HCT116 (cell line): ENCODE measurements at regions not wholly inside any gene's neighbourhood (a gene's known extent, or its start where the extent isn't known, plus 50 kb on each side); places are given as distances from the start of the nearest gene placed in this dataset.

Experiments used
- ATAC-seq: fragments of 200-7000 bp; cut with Tn5 transposase; 2 replicates; pipeline ENCODE4 v1.9.1; 2020; ENCODE audit warnings: mild to moderate bottlenecking, moderate library complexity
- BruUV-seq: library from RNA; stranded (reverse); fragments of 400-500 nt; replicated peaks from 2 replicates; lab custom pipeline; 2021; lab: Mats Ljungman, UMichigan
- CTCF ChIA-PET: fragments of 300-600 bp; sonication (Branson Sonifier 250); formaldehyde crosslinking; loops from one replicate; lab custom pipeline; 2021; ENCODE audit warnings: antibody characterized with exemption; lab: Charles Lee
- POLR2A ChIA-PET: fragments of 300-600, 350-600 bp; sonication (Branson Sonifier 250); formaldehyde crosslinking; loops from one replicate; lab custom pipeline; 2021; ENCODE audit warnings: antibody characterized with exemption; lab: Charles Lee
- RAD21 ChIA-PET, 2 experiments: fragments of 300-600 bp; sonication (Branson Sonifier 250); formaldehyde crosslinking; loops; one replicate each; lab custom pipeline; 2023; ENCODE audit warnings: low total read pairs in 2 of 2; ENCODE audit not compliant: uncharacterized antibody in 2 of 2, unreplicated experiment in 2 of 2, low non-redundant PET in 1 of 2; lab: Charles Lee
- DNase-seq: peaks from one replicate; pipeline ENCODE4 v3.0.0-alpha.2; 2010; ENCODE audit warnings: low read depth, low spot score
- H2AFZ ChIP-seq: fragments of 200-600 bp; shearing (Covaris generic), sonication (generic); 2 replicates; pipeline ENCODE4 v1.6.1; 2017; ENCODE audit warnings: low read depth, mixed run types, mixed read lengths, antibody characterized with exemption, low read length; ENCODE audit not compliant: poor library complexity, severe bottlenecking
- H3K27ac ChIP-seq: 2 replicates; pipeline ENCODE4 v1.5.1; 2012; ENCODE audit warnings: low read depth, low read length
- H3K27me3 ChIP-seq: fragments of 200-600 bp; sonication (generic); 2 replicates; pipeline ENCODE4 v1.6.1; 2016; ENCODE audit warnings: mixed run types, low read length, mixed read lengths; ENCODE audit not compliant: insufficient read depth
- H3K36me3 ChIP-seq, 2 experiments: fragments of 200-500 bp in 1 of 2; fragments of 200-600 bp in 1 of 2; sonication (Bioruptor generic) in 1 of 2; sonication (generic) in 1 of 2; 2 replicates each; pipeline versions ENCODE4 v1.5.1 to v1.6.1; 2014 to 2016; ENCODE audit warnings: low read length in 2 of 2, inconsistent platforms in 1 of 2, mixed read lengths in 1 of 2, mixed run types in 1 of 2; ENCODE audit not compliant: insufficient read depth in 2 of 2, control insufficient read depth in 1 of 2
- H3K4me1 ChIP-seq, 2 experiments: fragments of 200-600 bp in 1 of 2; sonication (generic) in 1 of 2; 2 replicates each; pipeline versions ENCODE4 v1.5.1 to v1.6.1; 2012 to 2017; ENCODE audit warnings: low read length in 2 of 2, inconsistent platforms in 1 of 2, mild to moderate bottlenecking in 1 of 2, mixed read lengths in 1 of 2, mixed run types in 1 of 2, moderate library complexity in 1 of 2; ENCODE audit not compliant: insufficient read depth in 2 of 2, control insufficient read depth in 1 of 2
- H3K4me2 ChIP-seq: fragments of 200-600 bp; sonication (generic); 2 replicates; pipeline ENCODE4 v1.6.1; 2017; ENCODE audit warnings: mixed run types, low read length, mixed read lengths
- H3K4me3 ChIP-seq, 2 experiments: fragments of 200-600 bp in 1 of 2; sonication (generic) in 1 of 2; replicated peaks in 1 of 2; 2 replicates each; pipeline ENCODE4 v1.5.1; 2011 to 2016; ENCODE audit warnings: low read length in 2 of 2, control low read depth in 1 of 2, low read depth in 1 of 2, mild to moderate bottlenecking in 1 of 2, mixed read lengths in 1 of 2, mixed run types in 1 of 2
- H3K79me2 ChIP-seq: fragments of 200-600 bp; sonication (generic); 2 replicates; pipeline ENCODE4 v1.6.1; 2017; ENCODE audit warnings: mild to moderate bottlenecking, mixed run types, low read length, moderate library complexity, mixed read lengths; ENCODE audit not compliant: insufficient read depth
- H3K9ac ChIP-seq: fragments of 200-600 bp; sonication (generic); 2 replicates; pipeline ENCODE4 v1.6.1; 2016; ENCODE audit warnings: low read length, mixed read lengths
- H3K9me2 ChIP-seq: fragments of 200-600 bp; sonication (generic), shearing (Covaris generic); 2 replicates; pipeline ENCODE4 v1.6.1; 2017; ENCODE audit warnings: mixed run types, mild to moderate bottlenecking, moderate library complexity; ENCODE audit not compliant: insufficient read depth
- H3K9me3 ChIP-seq, 2 experiments: fragments of 200-500 bp in 1 of 2; fragments of 200-600 bp in 1 of 2; sonication (Bioruptor generic) in 1 of 2; sonication (generic) in 1 of 2; 2 replicates each; pipeline ENCODE4 v1.6.1; 2014 to 2017; ENCODE audit warnings: low read length in 2 of 2, mixed read lengths in 2 of 2, inconsistent platforms in 1 of 2, low read depth in 1 of 2, mild to moderate bottlenecking in 1 of 2, mixed run types in 1 of 2, moderate library complexity in 1 of 2; ENCODE audit not compliant: control insufficient read depth in 1 of 2, insufficient read depth in 1 of 2
- H4K20me1 ChIP-seq: fragments of 200-600 bp; sonication (generic), shearing (Covaris generic); 2 replicates; pipeline ENCODE4 v1.6.1; 2017; ENCODE audit warnings: mixed run types, mild to moderate bottlenecking, moderate library complexity; ENCODE audit not compliant: insufficient read depth
- ATF3 ChIP-seq: IDR thresholded peaks from 2 replicates; pipeline ENCODE4 v1.6.1; 2012
- EZH2 ChIP-seq: fragments of 200-600 bp; sonication (generic); IDR thresholded peaks from 2 replicates; pipeline ENCODE4 v1.6.1; 2017; ENCODE audit warnings: antibody characterized with exemption, mixed run types
- FOSL1 ChIP-seq: IDR thresholded peaks from 2 replicates; pipeline ENCODE4 v1.6.1; 2012; ENCODE audit warnings: low read depth
- POLR2AphosphoS5 ChIP-seq: IDR thresholded peaks from 2 replicates; pipeline ENCODE4 v1.6.1; 2011; ENCODE audit warnings: mild to moderate bottlenecking, low read depth, low read length, moderate library complexity
- YY1 ChIP-seq: IDR thresholded peaks from 2 replicates; pipeline ENCODE4 v1.6.1; 2011; ENCODE audit warnings: low read length, low read depth, moderate library complexity, mild to moderate bottlenecking; ENCODE audit not compliant: insufficient replicate concordance; ENCODE audit errors: extremely low read depth
- ZNF274 ChIP-seq: fragments of 200-500 bp; sonication (Bioruptor generic); IDR thresholded peaks from 2 replicates; pipeline ENCODE4 v1.6.1; 2014; ENCODE audit warnings: mild to moderate bottlenecking, low read depth, low read length, inconsistent platforms
- intact Hi-C: fragments of 100-400 bp; cut with micrococcal nuclease; formaldehyde crosslinking; loops from 2 replicates; pipeline ENCODE4 v1.10.0; 2022

GRCh38 chr14:27366596-27366995 lies 768.8 kb upstream of the NOVA1 start:
- Histone ChIP-seq H3K9me3 (peaks cover 0 to 30% of the 10 kb centered on the region in 2 experiments; a peak in 2 of 4 replicates), H3K27me3 (no peaks in the 10 kb centered on the region), H4K20me1 (no peaks in the 10 kb centered on the region), H3K4me3 (no peak overlapping the region), H3K9ac (no peak overlapping the region), H3K27ac (no peak overlapping the region), H3K9me2 (no peaks in the 10 kb centered on the region), H2AFZ (no peak overlapping the region), H3K4me1 (no peaks in the 10 kb centered on the region), H3K36me3 (no peaks in the 10 kb centered on the region), H3K79me2 (no peaks in the 10 kb centered on the region), H3K4me2 (no peak overlapping the region)
- ATAC-seq (no peak), DNase-seq (no peak)
- ChIA-PET RAD21 (no interaction called here), POLR2A (no interaction called here), CTCF (no interaction called here)
- no TSS peak for BruUV-seq
- intact Hi-C loops, result no loop called here
- no peak for TF ChIP-seq YY1
- no peak for TF ChIP-seq ATF3

- no peak overlapping the region for H3K4me2 ChIP-seq
- H3K27ac ChIP-seq, result no peak overlapping the region
- no peak for DNase-seq
- TF ChIP-seq EZH2 (no peak), FOSL1 (no peak), ZNF274 (no peak), POLR2AphosphoS5 (no peak)
- H2AFZ ChIP-seq, result no peak overlapping the region
- no peaks in the 10 kb centered on the region for H3K9me2 ChIP-seq
- ChIA-PET RAD21 (no interaction called here), POLR2A (no interaction called here), CTCF (no interaction called here)
- peaks cover 0 to 33% of the 10 kb centered on the region in 2 experiments; a peak in 2 of 4 replicates for H3K9me3 ChIP-seq
- H3K9ac ChIP-seq, result no peak overlapping the region
- ATAC-seq, result no peak
- H3K4me1 ChIP-seq, result no peaks in the 10 kb centered on the region
- BruUV-seq, result no TSS peak
- intact Hi-C loops, result no loop called here
- H3K79me2 ChIP-seq, result no peaks in the 10 kb centered on the region
- no peak overlapping the region for H3K4me3 ChIP-seq
- no peaks in the 10 kb centered on the region for H3K36me3 ChIP-seq
- no peaks in the 10 kb centered on the region for H4K20me1 ChIP-seq
- H3K27me3 ChIP-seq, result no peaks in the 10 kb centered on the region
Observed at GRCh38 chr14:27367345-27367744, 769.5 kb upstream of the NOVA1 start.
